ENCODE measurements at regions not wholly inside any gene's neighbourhood (a gene's known extent, or its start where the extent isn't known, plus 50 kb on each side); places are given as distances from the start of the nearest gene placed in this dataset.

DNA sequence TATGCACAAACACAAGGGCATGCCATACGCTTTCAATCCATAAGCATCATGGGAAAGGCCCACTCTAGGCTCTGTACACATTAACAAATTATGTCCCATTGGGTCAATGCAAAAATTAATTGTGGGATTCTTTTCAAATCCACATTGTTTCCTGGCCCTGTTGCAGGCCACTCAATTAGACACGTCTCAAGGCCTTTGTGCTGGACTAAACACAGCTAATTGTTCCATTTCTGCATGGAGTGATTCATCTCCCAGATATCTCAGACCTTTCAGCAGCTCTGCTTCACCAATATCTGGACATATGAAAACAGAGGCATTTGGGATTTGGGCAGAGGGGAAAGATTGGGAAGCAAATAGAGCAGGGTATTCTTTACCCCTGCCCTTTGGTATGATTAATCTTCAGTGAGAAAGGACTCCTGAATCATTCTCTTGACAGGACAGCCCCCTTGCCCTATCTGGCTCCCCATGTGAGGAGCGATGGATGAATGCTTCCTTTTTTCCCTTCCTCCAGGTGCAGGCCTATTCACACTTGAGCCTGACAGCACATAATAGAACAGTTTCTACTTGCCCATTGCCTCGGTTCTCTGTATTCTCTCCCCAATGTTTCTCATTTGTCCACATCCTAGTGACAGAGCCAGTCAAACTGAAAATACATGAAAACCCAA is 547.6 kb downstream of the HAO1 start:
- Histone ChIP-seq H3K4me3 (no peak overlapping the region), H3K36me3 (no peaks in the 10 kb centered on the region), H3K9me3 (no peaks in the 10 kb centered on the region), H3K27ac (no peak overlapping the region), H3K4me1 (replicated peaks) (no peaks in the 10 kb centered on the region), H3K27me3 (replicated peaks; ENCODE audit: insufficient read depth) (no peaks in the 10 kb centered on the region)
- intact Hi-C loops (cut with DNase I) = no loop called here
- WGBS = 77% methylated on average over 4 of the region's 4 CpGs
- TF ChIP-seq POLR2AphosphoS5 (IDR thresholded peaks at IDR 0.05) (no peak), POLR2A (IDR thresholded peaks at IDR 0.05) (no peak)
- TF ChIP-seq, protein P1, sequence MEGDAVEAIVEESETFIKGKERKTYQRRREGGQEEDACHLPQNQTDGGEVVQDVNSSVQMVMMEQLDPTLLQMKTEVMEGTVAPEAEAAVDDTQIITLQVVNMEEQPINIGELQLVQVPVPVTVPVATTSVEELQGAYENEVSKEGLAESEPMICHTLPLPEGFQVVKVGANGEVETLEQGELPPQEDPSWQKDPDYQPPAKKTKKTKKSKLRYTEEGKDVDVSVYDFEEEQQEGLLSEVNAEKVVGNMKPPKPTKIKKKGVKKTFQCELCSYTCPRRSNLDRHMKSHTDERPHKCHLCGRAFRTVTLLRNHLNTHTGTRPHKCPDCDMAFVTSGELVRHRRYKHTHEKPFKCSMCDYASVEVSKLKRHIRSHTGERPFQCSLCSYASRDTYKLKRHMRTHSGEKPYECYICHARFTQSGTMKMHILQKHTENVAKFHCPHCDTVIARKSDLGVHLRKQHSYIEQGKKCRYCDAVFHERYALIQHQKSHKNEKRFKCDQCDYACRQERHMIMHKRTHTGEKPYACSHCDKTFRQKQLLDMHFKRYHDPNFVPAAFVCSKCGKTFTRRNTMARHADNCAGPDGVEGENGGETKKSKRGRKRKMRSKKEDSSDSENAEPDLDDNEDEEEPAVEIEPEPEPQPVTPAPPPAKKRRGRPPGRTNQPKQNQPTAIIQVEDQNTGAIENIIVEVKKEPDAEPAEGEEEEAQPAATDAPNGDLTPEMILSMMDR (IDR thresholded peaks at IDR 0.05) = no peak
- DNase-seq (ENCODE audit: low spot score) = no peak

DNA sequence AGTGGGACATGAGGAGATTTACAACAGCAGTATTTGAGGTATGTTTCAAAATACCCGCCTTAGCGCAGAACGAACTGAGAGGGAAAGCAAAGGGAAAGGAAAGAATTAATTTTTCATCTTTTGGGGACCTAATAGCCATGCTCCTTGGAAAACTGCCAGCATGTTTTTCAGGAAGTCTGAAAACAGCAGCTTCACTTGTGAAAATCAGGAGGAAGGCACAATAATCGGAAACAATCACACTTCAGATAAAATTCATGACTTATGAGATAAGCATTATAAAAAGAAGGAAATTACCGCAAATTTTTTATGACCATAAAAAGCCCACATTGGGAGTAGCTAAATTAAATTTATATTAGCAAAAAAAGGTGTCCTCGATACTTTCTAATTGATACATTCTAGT is 541.1 kb downstream of the HAO1 start:
- Histone ChIP-seq H3K36me3 (no peaks in the 10 kb centered on the region), H3K4me1 (replicated peaks) (no peaks in the 10 kb centered on the region), H3K9me3 (no peaks in the 10 kb centered on the region), H3K4me3 (no peak overlapping the region), H3K27me3 (replicated peaks; ENCODE audit: insufficient read depth) (no peaks in the 10 kb centered on the region), H3K27ac (no peak overlapping the region)
- 68% methylated on average over 6 of the region's 6 CpGs for WGBS
- no peak for DNase-seq (ENCODE audit: low spot score)
- TF ChIP-seq, protein P1 (IDR thresholded peaks at IDR 0.05) = no peak
- TF ChIP-seq POLR2AphosphoS5 (IDR thresholded peaks at IDR 0.05) (no peak), POLR2A (IDR thresholded peaks at IDR 0.05) (no peak)
- intact Hi-C loops (cut with DNase I) = no loop called here

DNA sequence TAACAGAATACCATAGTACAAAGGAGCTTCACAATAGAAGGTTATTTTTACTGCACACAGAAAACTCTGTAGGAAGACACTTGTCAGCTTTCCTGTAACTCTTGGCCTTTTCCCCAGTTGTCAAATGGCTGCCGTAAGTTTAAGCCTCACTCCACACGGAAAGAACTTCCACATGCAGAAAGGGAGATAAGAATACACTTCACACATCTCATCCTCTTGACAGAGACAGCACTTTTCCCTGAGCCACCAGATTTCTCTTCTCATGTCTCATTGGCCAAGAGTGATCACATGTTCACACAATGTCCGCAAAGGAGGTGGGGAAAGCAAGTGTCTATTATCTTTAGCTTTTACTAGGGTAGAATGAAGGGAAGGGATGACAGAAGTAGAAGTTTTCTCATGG is 540.7 kb downstream of the HAO1 start:
- no peak for DNase-seq (ENCODE audit: low spot score)
- Histone ChIP-seq H3K9me3 (no peaks in the 10 kb centered on the region), H3K27me3 (replicated peaks; ENCODE audit: insufficient read depth) (no peaks in the 10 kb centered on the region), H3K4me3 (no peak overlapping the region), H3K36me3 (no peaks in the 10 kb centered on the region), H3K4me1 (replicated peaks) (no peaks in the 10 kb centered on the region), H3K27ac (no peak overlapping the region)
- intact Hi-C loops (cut with DNase I) = no loop called here
- WGBS = 52% methylated on average over 3 of the region's 3 CpGs
- TF ChIP-seq, protein P1 (IDR thresholded peaks at IDR 0.05) = no peak

DNA sequence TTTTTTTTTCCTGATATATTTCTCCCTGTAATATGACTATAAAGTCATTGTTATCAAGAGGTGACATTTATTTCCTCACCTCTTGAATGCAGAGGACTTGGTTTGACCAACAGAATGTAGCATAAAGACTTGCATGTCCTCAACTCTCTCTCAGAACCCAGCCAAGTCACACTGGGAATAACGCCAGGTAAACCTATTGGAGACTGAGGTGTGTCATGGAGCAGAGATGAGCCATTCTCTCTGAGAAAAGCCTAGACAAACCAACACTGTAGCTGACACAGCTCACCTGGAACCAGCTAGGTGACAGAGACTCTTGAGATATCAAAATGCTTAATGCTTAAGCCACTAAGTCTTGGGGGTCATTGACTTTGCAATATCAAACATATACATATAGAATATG is 533.6 kb downstream of the HAO1 start:
- H3K27ac ChIP-seq = no peak overlapping the region
- H3K4me1 ChIP-seq (replicated peaks) = no peaks in the 10 kb centered on the region
- TF ChIP-seq, protein P1 (IDR thresholded peaks at IDR 0.05) = no peak
- TF ChIP-seq POLR2AphosphoS5 (IDR thresholded peaks at IDR 0.05) (no peak), POLR2A (IDR thresholded peaks at IDR 0.05) (no peak)
- no peak for DNase-seq (ENCODE audit: low spot score)
- H3K27me3 ChIP-seq (replicated peaks; ENCODE audit: insufficient read depth) = no peaks in the 10 kb centered on the region
- WGBS = 92% methylated on average over 1 of the region's 1 CpG
- intact Hi-C loops (cut with DNase I) = no loop called here
- H3K9me3 ChIP-seq = no peaks in the 10 kb centered on the region
- no peaks in the 10 kb centered on the region for H3K36me3 ChIP-seq
- no peak overlapping the region for H3K4me3 ChIP-seq

DNA sequence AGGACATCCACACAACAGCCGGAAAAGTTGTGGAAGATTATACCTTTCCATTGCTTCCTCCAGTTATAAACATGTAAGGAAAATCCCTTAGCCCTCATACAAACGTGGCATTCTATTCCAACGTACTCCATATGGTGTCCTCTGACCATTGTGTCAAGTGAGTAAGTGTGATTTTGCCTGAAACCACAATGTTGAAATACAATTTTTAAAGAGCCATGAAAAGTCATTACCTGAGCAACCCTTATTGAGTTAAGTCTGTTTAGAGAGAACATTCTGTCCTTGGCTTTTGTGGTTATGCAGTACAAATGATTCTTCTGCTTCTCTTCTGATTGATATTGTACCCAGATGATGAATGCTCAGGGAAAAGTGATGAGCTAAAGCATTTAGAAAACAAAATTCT is 530.1 kb downstream of the HAO1 start:
- H3K9me3 ChIP-seq = no peaks in the 10 kb centered on the region
- intact Hi-C loops (cut with DNase I) = no loop called here
- 57% methylated on average over 3 of the region's 3 CpGs for WGBS

More for the DNA sequence above, 530.1 kb downstream of the HAO1 start:
- DNase-seq (ENCODE audit: low spot score) = no peak
- Histone ChIP-seq H3K27ac (no peak overlapping the region), H3K27me3 (replicated peaks; ENCODE audit: insufficient read depth) (no peaks in the 10 kb centered on the region), H3K4me3 (no peak overlapping the region), H3K4me1 (replicated peaks) (no peaks in the 10 kb centered on the region), H3K36me3 (no peaks in the 10 kb centered on the region)
- TF ChIP-seq, protein P1 (IDR thresholded peaks at IDR 0.05) = no peak
- TF ChIP-seq POLR2A (IDR thresholded peaks at IDR 0.05) = no peak
- no peak for TF ChIP-seq POLR2AphosphoS5 (IDR thresholded peaks at IDR 0.05)
